GM18498 (cell line): ENCODE measurements at regions not wholly inside any gene's neighbourhood (a gene's known extent, or its start where the extent isn't known, plus 50 kb on each side); places are given as distances from the start of the nearest gene placed in this dataset.

Experiments
- ATAC-seq: cut with Tn5 transposase; IDR thresholded peaks from one replicate; pipeline ENCODE4 v1.9.1; 2021; ENCODE audit warnings: mild to moderate bottlenecking, moderate library complexity; ENCODE audit not compliant: unreplicated experiment

DNA sequence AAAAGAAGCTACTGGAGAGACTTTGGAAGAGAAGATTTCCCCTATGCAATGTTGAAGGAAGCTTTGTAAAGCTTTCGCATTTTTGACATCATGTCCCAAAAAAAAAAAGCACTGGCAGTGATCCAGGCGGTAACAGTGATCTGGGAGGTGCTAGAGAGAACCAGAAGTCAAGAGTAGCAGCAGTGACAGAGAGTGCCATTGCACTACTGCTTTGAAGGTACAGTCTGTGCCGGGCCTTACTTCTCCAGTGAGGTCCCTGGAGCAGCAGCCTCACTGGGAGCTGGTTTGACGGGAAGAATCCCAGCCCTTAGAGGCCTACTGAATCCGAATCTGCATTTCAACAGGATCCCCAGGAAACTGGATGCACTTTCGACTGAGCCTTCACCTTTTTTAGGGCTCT, 50.9 kb upstream of the ATL2 start:
- ATAC-seq = no peak

DNA sequence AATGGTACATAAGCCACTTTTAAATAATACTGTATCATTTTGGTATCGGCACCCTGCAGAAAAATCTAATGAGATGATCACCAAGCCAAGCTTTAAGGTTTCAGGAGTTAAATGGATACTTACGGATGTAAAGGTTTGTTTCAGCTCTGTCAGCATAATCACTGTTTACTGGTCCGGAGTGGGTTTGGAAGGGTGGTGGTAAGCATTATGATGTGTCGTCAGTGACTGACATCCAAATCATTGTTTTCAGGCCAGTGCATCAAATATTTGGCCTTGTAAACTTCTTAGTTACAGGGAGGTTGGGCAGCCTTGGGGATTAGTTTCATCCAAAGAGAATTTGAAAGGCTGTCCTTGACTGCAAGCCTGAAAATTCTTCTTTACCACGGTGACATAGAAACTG, 50.0 kb upstream of the ATL2 start:
- no peak for ATAC-seq
